ENCODE measurements at regions not wholly inside any gene's neighbourhood (a gene's known extent, or its start where the extent isn't known, plus 50 kb on each side); places are given as distances from the start of the nearest gene placed in this dataset.

GRCh38 chr2:104452558-104452957 lies 401.4 kb upstream of the POU3F3 start:
- H3K4me3 ChIP-seq (replicated peaks; ENCODE audit: insufficient read depth, low read length), result no peak overlapping the region
- DNase-seq (ENCODE audit: low read depth in 1 of 2, low spot score in 1 of 2), result no peak
- TF ChIP-seq CTCF (IDR thresholded peaks at IDR 0.05; ENCODE audit: insufficient read depth, low read length), result no peak
- no peak for TF ChIP-seq SPI1 (IDR thresholded peaks at IDR 0.05; ENCODE audit: borderline replicate concordance, low read depth)
- TF ChIP-seq REST (IDR thresholded peaks at IDR 0.05; ENCODE audit: insufficient replicate concordance, low read depth), result no peak
- TF ChIP-seq POLR2AphosphoS5 (IDR thresholded peaks at IDR 0.05; ENCODE audit: low read depth), result no peak
- no peak for TF ChIP-seq GABPA (IDR thresholded peaks at IDR 0.05; ENCODE audit: low read depth)
- no peaks in the 10 kb centered on the region for H3K27me3 ChIP-seq (ENCODE audit: insufficient read depth, poor library complexity, severe bottlenecking)
- no peak overlapping the region for H3K27ac ChIP-seq (replicated peaks)

GRCh38 chr2:104462731-104463130 lies 391.2 kb upstream of the POU3F3 start:
- TF ChIP-seq REST (IDR thresholded peaks at IDR 0.05; ENCODE audit: insufficient replicate concordance, low read depth), result no peak
- no peak for TF ChIP-seq GABPA (IDR thresholded peaks at IDR 0.05; ENCODE audit: low read depth)
- TF ChIP-seq POLR2AphosphoS5 (IDR thresholded peaks at IDR 0.05; ENCODE audit: low read depth), result no peak
- no peak for TF ChIP-seq CTCF (IDR thresholded peaks at IDR 0.05; ENCODE audit: insufficient read depth, low read length)
- no peak for DNase-seq (ENCODE audit: low read depth in 1 of 2, low spot score in 1 of 2)
- no peaks in the 10 kb centered on the region for H3K27me3 ChIP-seq (ENCODE audit: insufficient read depth, poor library complexity, severe bottlenecking)

GRCh38 chr2:104465981-104466380 lies 387.9 kb upstream of the POU3F3 start:
- no peak for TF ChIP-seq GABPA (IDR thresholded peaks at IDR 0.05; ENCODE audit: low read depth)
- peak; percentile 86 for TF ChIP-seq SPI1 (IDR thresholded peaks at IDR 0.05; ENCODE audit: borderline replicate concordance, low read depth)
- no peak for TF ChIP-seq REST (IDR thresholded peaks at IDR 0.05; ENCODE audit: insufficient replicate concordance, low read depth)
- no peak for TF ChIP-seq CTCF (IDR thresholded peaks at IDR 0.05; ENCODE audit: insufficient read depth, low read length)
- TF ChIP-seq POLR2AphosphoS5 (IDR thresholded peaks at IDR 0.05; ENCODE audit: low read depth), result no peak
- H3K27ac ChIP-seq (replicated peaks), result no peak overlapping the region
- DNase-seq (ENCODE audit: low read depth in 1 of 2, low spot score in 1 of 2), result peak in 1 of 2 experiments; percentile 49
- H3K4me3 ChIP-seq (replicated peaks; ENCODE audit: insufficient read depth, low read length), result no peak overlapping the region
- H3K27me3 ChIP-seq (ENCODE audit: insufficient read depth, poor library complexity, severe bottlenecking), result no peaks in the 10 kb centered on the region

More at GRCh38 chr2:104462731-104463130, 391.2 kb upstream of the POU3F3 start:
- H3K4me3 ChIP-seq (replicated peaks; ENCODE audit: insufficient read depth, low read length), result no peak overlapping the region
- no peak overlapping the region for H3K27ac ChIP-seq (replicated peaks)

All from HL-60 (cell line).